ENCODE measurements at regions not wholly inside any gene's neighbourhood (a gene's known extent, or its start where the extent isn't known, plus 50 kb on each side); places are given as distances from the start of the nearest gene placed in this dataset.
A peak's percentile ranks its signal among the peaks of the same experiment; 100 is the strongest.

- TF ChIP-seq, protein P1, sequence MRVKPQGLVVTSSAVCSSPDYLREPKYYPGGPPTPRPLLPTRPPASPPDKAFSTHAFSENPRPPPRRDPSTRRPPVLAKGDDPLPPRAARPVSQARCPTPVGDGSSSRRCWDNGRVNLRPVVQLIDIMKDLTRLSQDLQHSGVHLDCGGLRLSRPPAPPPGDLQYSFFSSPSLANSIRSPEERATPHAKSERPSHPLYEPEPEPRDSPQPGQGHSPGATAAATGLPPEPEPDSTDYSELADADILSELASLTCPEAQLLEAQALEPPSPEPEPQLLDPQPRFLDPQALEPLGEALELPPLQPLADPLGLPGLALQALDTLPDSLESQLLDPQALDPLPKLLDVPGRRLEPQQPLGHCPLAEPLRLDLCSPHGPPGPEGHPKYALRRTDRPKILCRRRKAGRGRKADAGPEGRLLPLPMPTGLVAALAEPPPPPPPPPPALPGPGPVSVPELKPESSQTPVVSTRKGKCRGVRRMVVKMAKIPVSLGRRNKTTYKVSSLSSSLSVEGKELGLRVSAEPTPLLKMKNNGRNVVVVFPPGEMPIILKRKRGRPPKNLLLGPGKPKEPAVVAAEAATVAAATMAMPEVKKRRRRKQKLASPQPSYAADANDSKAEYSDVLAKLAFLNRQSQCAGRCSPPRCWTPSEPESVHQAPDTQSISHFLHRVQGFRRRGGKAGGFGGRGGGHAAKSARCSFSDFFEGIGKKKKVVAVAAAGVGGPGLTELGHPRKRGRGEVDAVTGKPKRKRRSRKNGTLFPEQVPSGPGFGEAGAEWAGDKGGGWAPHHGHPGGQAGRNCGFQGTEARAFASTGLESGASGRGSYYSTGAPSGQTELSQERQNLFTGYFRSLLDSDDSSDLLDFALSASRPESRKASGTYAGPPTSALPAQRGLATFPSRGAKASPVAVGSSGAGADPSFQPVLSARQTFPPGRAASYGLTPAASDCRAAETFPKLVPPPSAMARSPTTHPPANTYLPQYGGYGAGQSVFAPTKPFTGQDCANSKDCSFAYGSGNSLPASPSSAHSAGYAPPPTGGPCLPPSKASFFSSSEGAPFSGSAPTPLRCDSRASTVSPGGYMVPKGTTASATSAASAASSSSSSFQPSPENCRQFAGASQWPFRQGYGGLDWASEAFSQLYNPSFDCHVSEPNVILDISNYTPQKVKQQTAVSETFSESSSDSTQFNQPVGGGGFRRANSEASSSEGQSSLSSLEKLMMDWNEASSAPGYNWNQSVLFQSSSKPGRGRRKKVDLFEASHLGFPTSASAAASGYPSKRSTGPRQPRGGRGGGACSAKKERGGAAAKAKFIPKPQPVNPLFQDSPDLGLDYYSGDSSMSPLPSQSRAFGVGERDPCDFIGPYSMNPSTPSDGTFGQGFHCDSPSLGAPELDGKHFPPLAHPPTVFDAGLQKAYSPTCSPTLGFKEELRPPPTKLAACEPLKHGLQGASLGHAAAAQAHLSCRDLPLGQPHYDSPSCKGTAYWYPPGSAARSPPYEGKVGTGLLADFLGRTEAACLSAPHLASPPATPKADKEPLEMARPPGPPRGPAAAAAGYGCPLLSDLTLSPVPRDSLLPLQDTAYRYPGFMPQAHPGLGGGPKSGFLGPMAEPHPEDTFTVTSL (CRISPR knock-in tag; IDR thresholded peaks at IDR 0.05; ENCODE audit: borderline replicate concordance), result peak; percentile 67; the same call in 1 of the 2 replicates
- peak; percentile 98 for TF ChIP-seq XRCC5 (optimal IDR thresholded peaks at IDR 0.05; ENCODE audit: low read length)
- TF ChIP-seq, protein P2, sequence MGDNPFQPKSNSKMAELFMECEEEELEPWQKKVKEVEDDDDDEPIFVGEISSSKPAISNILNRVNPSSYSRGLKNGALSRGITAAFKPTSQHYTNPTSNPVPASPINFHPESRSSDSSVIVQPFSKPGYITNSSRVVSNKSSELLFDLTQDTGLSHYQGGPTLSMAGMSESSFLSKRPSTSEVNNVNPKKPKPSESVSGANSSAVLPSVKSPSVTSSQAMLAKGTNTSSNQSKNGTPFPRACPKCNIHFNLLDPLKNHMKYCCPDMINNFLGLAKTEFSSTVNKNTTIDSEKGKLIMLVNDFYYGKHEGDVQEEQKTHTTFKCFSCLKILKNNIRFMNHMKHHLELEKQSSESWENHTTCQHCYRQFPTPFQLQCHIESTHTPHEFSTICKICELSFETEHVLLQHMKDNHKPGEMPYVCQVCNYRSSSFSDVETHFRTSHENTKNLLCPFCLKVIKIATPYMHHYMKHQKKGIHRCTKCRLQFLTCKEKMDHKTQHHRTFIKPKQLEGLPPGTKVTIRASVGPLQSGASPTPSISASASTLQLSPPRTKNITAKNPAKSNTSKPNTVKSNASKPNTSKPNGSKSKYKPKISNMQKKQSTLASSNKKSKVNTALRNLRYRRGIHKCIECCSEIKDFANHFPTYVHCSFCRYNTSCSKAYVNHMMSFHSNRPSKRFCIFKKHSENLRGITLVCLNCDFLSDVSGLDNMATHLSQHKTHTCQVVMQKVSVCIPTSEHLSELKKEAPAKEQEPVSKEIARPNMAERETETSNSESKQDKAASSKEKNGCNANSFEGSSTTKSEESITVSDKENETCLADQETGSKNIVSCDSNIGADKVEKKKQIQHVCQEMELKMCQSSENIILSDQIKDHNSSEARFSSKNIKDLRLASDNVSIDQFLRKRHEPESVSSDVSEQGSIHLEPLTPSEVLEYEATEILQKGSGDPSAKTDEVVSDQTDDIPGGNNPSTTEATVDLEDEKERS (CRISPR knock-in tag; IDR thresholded peaks at IDR 0.05), result peak; percentile 75; the same call in 1 of the 2 replicates
- peak; percentile 75; the same call in 1 of the 2 replicates for TF ChIP-seq ZNF343 (CRISPR knock-in tag; IDR thresholded peaks at IDR 0.05)
- TF ChIP-seq SATB2 (CRISPR knock-in tag; IDR thresholded peaks at IDR 0.05), result no peak
- peak; percentile 87 for TF ChIP-seq SPEN (CRISPR knock-in tag; IDR thresholded peaks at IDR 0.05; ENCODE audit: low read depth)
- TF ChIP-seq ZNF577 (CRISPR knock-in tag; IDR thresholded peaks at IDR 0.05; ENCODE audit: borderline replicate concordance, low read depth), result no peak
- TF ChIP-seq HMGXB4 (CRISPR knock-in tag; IDR thresholded peaks at IDR 0.05; ENCODE audit: borderline replicate concordance in 1 of 2, low read depth in 1 of 2), result peak; percentile 88 to 96
- TF ChIP-seq KLF13 (CRISPR knock-in tag; IDR thresholded peaks at IDR 0.05), result peak; percentile 97; the same call in 1 of the 2 replicates
- TF ChIP-seq THRA (CRISPR knock-in tag; IDR thresholded peaks at IDR 0.05; ENCODE audit: borderline replicate concordance), result peak; percentile 77
- TF ChIP-seq, protein P3, sequence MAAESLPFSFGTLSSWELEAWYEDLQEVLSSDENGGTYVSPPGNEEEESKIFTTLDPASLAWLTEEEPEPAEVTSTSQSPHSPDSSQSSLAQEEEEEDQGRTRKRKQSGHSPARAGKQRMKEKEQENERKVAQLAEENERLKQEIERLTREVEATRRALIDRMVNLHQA (CRISPR knock-in tag; IDR thresholded peaks at IDR 0.05), result 0 out of 2 replicates have a peak, but pooled peaks have one; percentile 67
- TF ChIP-seq ZNF7 (CRISPR knock-in tag; IDR thresholded peaks at IDR 0.05), result 0 out of 2 replicates have a peak, but pooled peaks have one; percentile 6
- no peak for TF ChIP-seq ZFP36L1 (CRISPR knock-in tag; IDR thresholded peaks at IDR 0.05)
Measured at GRCh38 chr2:120552800-120553481, 182.7 kb upstream of the GLI2 start (continued).
